GM13976 (cell line): ENCODE measurements at regions not wholly inside any gene's neighbourhood (a gene's known extent, or its start where the extent isn't known, plus 50 kb on each side); places are given as distances from the start of the nearest gene placed in this dataset.

Source experiments
- DNase-seq: peaks from one replicate; pipeline ENCODE4 v3.0.0; 2012; ENCODE audit warnings: low spot score
- CTCF ChIP-seq: IDR thresholded peaks from 2 replicates; pipeline ENCODE4 v1.5.1; 2012; ENCODE audit warnings: borderline replicate concordance, mild to moderate bottlenecking; ENCODE audit not compliant: insufficient read depth; ENCODE audit errors: extremely low read depth, missing control alignments, control extremely low read depth
- in situ Hi-C: fragments of 300-500 bp; cut with MboI; formaldehyde crosslinking; loops from one replicate; pipeline ENCODE4 v1.12.0; 2022; ENCODE audit warnings: low sequenced_read_pairs, mixed read lengths, inconsistent platforms; ENCODE audit not compliant: unreplicated experiment

GRCh38 chr17:15007147-15007553 lies 258.0 kb downstream of the PMP22 start:
- in situ Hi-C loops: no loop called here
- DNase-seq: no peak
- TF ChIP-seq CTCF: no peak

- DNase-seq: no peak
- in situ Hi-C loops: no loop called here
- TF ChIP-seq CTCF: no peak
These were observed 258.6 kb downstream of the PMP22 start for GRCh38 chr17:15006421-15007128.

GRCh38 chr17:15000661-15001060 lies 264.5 kb downstream of the PMP22 start:
- in situ Hi-C loops: no loop called here
- TF ChIP-seq CTCF: no peak
- DNase-seq: no peak

GRCh38 chr17:14997290-14997689 lies 267.8 kb downstream of the PMP22 start:
- in situ Hi-C loops: no loop called here
- no peak for TF ChIP-seq CTCF
- DNase-seq: no peak

GRCh38 chr17:14986127-14986526 lies 279.0 kb downstream of the PMP22 start:
- no peak for TF ChIP-seq CTCF
- in situ Hi-C loops: no loop called here
- DNase-seq: no peak

GRCh38 chr17:14972844-14973243 lies 292.3 kb downstream of the PMP22 start:
- in situ Hi-C loops: no loop called here
- no peak for TF ChIP-seq CTCF
- DNase-seq: no peak
